ENCODE measurements at regions not wholly inside any gene's neighbourhood (a gene's known extent, or its start where the extent isn't known, plus 50 kb on each side); places are given as distances from the start of the nearest gene placed in this dataset.

- TF ChIP-seq CTCF (IDR thresholded peaks at IDR 0.05) = no peak
- TF ChIP-seq ZFX (IDR thresholded peaks at IDR 0.05; ENCODE audit: borderline replicate concordance) = no peak
Measured at GRCh38 chr7:118563311-118563710, 338.8 kb downstream of the ANKRD7 start.

All from 22Rv1 (cell line).